Gastrocnemius medialis (tissue), 4 donors: ENCODE measurements at regions not wholly inside any gene's neighbourhood (a gene's known extent, or its start where the extent isn't known, plus 50 kb on each side); places are given as distances from the start of the nearest gene placed in this dataset.

Experiments used
- ATAC-seq, 2 donors: fragments of 150-250 bp; one replicate each; pipeline ENCODE4 v1.9.1; 2016
- DNase-seq, 2 donors: peaks; one replicate each; pipeline ENCODE4 v3.0.0-alpha.2; 2019
- H3K27ac ChIP-seq, 4 donors: fragments of 200-600 bp; sonication (generic); 1 replicate in 1 of 4; 2 replicates in 3 of 4; pipeline ENCODE4 v1.5.1; 2016 to 2018; ENCODE audit warnings: mild to moderate bottlenecking in 2 of 4, moderate library complexity in 1 of 4
- H3K27me3 ChIP-seq, 3 donors: fragments of 200-600 bp; sonication (generic) in 2 of 3; 1 replicate in 1 of 3; 2 replicates in 2 of 3; pipeline versions ENCODE4 v1.5.1 to v1.6.0; 2016 to 2019; ENCODE audit warnings: mild to moderate bottlenecking in 1 of 3, moderate library complexity in 1 of 3
- H3K36me3 ChIP-seq, 2 donors: fragments of 200-600 bp; sonication (generic) in 1 of 2; one replicate each; pipeline ENCODE4 v1.5.1; 2017 to 2018
- H3K4me1 ChIP-seq, 2 donors: fragments of 200-600 bp; sonication (generic) in 1 of 2; one replicate each; pipeline ENCODE4 v1.5.1; 2016 to 2017; ENCODE audit warnings: mild to moderate bottlenecking in 2 of 2
- H3K4me3 ChIP-seq, 4 donors: fragments of 200-600 bp; sonication (generic) in 3 of 4; 1 replicate in 1 of 4; 2 replicates in 3 of 4; pipeline ENCODE4 v1.5.1; 2016 to 2019; ENCODE audit warnings: mild to moderate bottlenecking in 2 of 4
- H3K9me3 ChIP-seq, 3 donors: fragments of 200-600 bp; sonication (generic) in 2 of 3; 1 replicate in 1 of 3; 2 replicates in 2 of 3; pipeline ENCODE4 v1.5.1; 2016 to 2019
- CTCF ChIP-seq, 5 experiments: fragments of 450-650 bp in 3 of 5; fragments of 200-600 bp in 2 of 5; sonication (generic) in 2 of 5; IDR thresholded peaks in 4 of 5; conservative IDR thresholded peaks in 1 of 5; 1 replicate in 4 of 5; 2 replicates in 1 of 5; pipeline ENCODE4 v1.5.1; 2016 to 2019; ENCODE audit warnings: antibody characterized with exemption in 5 of 5, mild to moderate bottlenecking in 3 of 5, moderate library complexity in 3 of 5
- POLR2A ChIP-seq, 2 donors: fragments of 450-650 bp; IDR thresholded peaks; one replicate each; pipeline ENCODE4 v1.6.1; 2017; ENCODE audit warnings: antibody characterized with exemption in 2 of 2, mild to moderate bottlenecking in 2 of 2, moderate library complexity in 2 of 2
- in situ Hi-C, 4 donors: fragments of 200-750 bp; cut with MboI; loops; one replicate each; pipeline versions ENCODE4 v1.15.0 to v1.8.0; 2017; ENCODE audit warnings: low sequenced_read_pairs in 4 of 4
- intact Hi-C: fragments of 100-400 bp; cut with DNase I; formaldehyde crosslinking; loops from one replicate; pipeline ENCODE4 v1.15.1; 2023; ENCODE audit warnings: low total_unique reads

DNA sequence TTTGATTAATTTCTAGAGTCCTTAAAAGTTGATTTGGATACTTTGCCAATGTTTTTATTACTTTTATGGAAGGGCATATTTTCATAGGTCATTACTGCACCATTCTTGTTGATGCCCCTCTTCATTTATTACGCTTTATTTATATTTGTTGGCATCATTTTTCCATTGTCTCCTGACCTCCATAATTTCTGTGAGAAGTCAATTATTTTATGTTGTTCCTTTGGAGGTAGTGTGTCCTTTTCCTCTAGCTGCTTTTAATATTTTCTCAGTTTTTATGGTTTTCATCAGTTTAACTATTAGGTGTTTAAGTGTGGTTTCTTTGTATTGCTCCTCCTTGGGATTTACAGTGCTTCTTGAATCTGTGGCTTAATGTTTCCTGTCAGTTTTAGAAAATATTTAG lies 134.9 kb downstream of the SAMD9 start:
- ATAC-seq, result no peak
- Histone ChIP-seq H3K36me3 (no peaks in the 10 kb centered on the region), H3K27ac (no peak overlapping the region), H3K27me3 (no peaks in the 10 kb centered on the region), H3K4me1 (no peaks in the 10 kb centered on the region), H3K9me3 (no peaks in the 10 kb centered on the region), H3K4me3 (no peak overlapping the region)
- intact Hi-C loops (no loop called here), in situ Hi-C loops (no loop called here)
- TF ChIP-seq POLR2A (IDR thresholded peaks at IDR 0.05) (no peak), CTCF (IDR thresholded peaks at IDR 0.05 in 4 of 5, conservative IDR thresholded peaks at IDR 0.05 in 1 of 5) (no peak)
- DNase-seq, result no peak

- TF ChIP-seq CTCF (IDR thresholded peaks at IDR 0.05 in 4 of 5, conservative IDR thresholded peaks at IDR 0.05 in 1 of 5) (no peak), POLR2A (IDR thresholded peaks at IDR 0.05) (no peak)
- Histone ChIP-seq H3K27ac (no peak overlapping the region), H3K9me3 (no peaks in the 10 kb centered on the region), H3K4me1 (no peaks in the 10 kb centered on the region), H3K4me3 (no peak overlapping the region), H3K36me3 (no peaks in the 10 kb centered on the region), H3K27me3 (no peaks in the 10 kb centered on the region)
- intact Hi-C loops, result no loop called here
- in situ Hi-C loops, result no loop called here
- DNase-seq (no peak), ATAC-seq (no peak)
Observed at GRCh38 chr7:92976931-92977330, 140.6 kb upstream of the CDK6 start.

GRCh38 chr7:92973974-92974373 lies 137.6 kb upstream of the CDK6 start:
- Histone ChIP-seq H3K4me1 (no peaks in the 10 kb centered on the region), H3K9me3 (no peaks in the 10 kb centered on the region), H3K27me3 (no peaks in the 10 kb centered on the region), H3K4me3 (no peak overlapping the region), H3K27ac (no peak overlapping the region), H3K36me3 (no peaks in the 10 kb centered on the region)
- in situ Hi-C loops (no loop called here), intact Hi-C loops (no loop called here)
- TF ChIP-seq POLR2A (IDR thresholded peaks at IDR 0.05) (no peak), CTCF (IDR thresholded peaks at IDR 0.05 in 4 of 5, conservative IDR thresholded peaks at IDR 0.05 in 1 of 5) (no peak)
- ATAC-seq (no peak), DNase-seq (no peak)

- no peaks in the 10 kb centered on the region for H3K9me3 ChIP-seq
- in situ Hi-C loops (no loop called here), intact Hi-C loops (no loop called here)
- no peak overlapping the region for H3K4me3 ChIP-seq
- no peaks in the 10 kb centered on the region for H3K4me1 ChIP-seq
- H3K27me3 ChIP-seq, result no peaks in the 10 kb centered on the region
- DNase-seq, result no peak
- no peak for ATAC-seq
- TF ChIP-seq POLR2A (IDR thresholded peaks at IDR 0.05), result no peak
- TF ChIP-seq CTCF (IDR thresholded peaks at IDR 0.05 in 4 of 5, conservative IDR thresholded peaks at IDR 0.05 in 1 of 5), result no peak
- no peak overlapping the region for H3K27ac ChIP-seq
- no peaks in the 10 kb centered on the region for H3K36me3 ChIP-seq
Observed at GRCh38 chr7:92973293-92973731, 136.9 kb upstream of the CDK6 start.

DNA sequence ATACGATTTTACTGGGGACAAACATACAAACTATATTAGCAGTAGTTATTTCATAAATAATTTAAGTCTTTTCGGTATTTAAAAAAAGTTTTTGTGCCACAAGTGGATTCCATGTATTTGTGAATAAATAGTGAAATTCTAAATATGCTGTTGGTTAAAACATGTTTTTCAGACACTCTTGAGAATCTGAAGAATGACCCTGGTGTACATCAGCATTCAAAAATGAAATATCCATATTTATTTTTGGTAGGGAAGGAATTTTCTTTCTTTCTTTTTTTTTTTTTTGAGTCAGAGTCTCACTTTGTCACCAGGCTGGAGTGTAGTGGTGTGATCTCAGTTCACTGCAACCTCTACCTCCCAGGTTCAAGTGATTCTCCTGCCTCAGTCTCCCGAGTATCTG lies 136.1 kb upstream of the CDK6 start:
- in situ Hi-C loops (no loop called here), intact Hi-C loops (no loop called here)
- TF ChIP-seq POLR2A (IDR thresholded peaks at IDR 0.05) (no peak), CTCF (IDR thresholded peaks at IDR 0.05 in 4 of 5, conservative IDR thresholded peaks at IDR 0.05 in 1 of 5) (no peak)
- Histone ChIP-seq H3K9me3 (no peaks in the 10 kb centered on the region), H3K36me3 (no peaks in the 10 kb centered on the region), H3K27me3 (no peaks in the 10 kb centered on the region), H3K4me3 (no peak overlapping the region), H3K4me1 (no peaks in the 10 kb centered on the region), H3K27ac (no peak overlapping the region)
- no peak for DNase-seq
- no peak for ATAC-seq
